Testis (tissue), 2 donors: ENCODE measurements at regions not wholly inside any gene's neighbourhood (a gene's known extent, or its start where the extent isn't known, plus 50 kb on each side); places are given as distances from the start of the nearest gene placed in this dataset.

Source experiments
- DNase-seq: peaks from one replicate; pipeline ENCODE4 v3.0.0-alpha.2; 2019
- H3K27ac ChIP-seq, 2 donors: fragments of 200-600 bp; sonication (generic); one replicate each; pipeline ENCODE4 v1.5.1; 2019
- H3K27me3 ChIP-seq: fragments of 200-600 bp; sonication (generic); one replicate; pipeline ENCODE4 v1.5.1; 2019
- H3K36me3 ChIP-seq: fragments of 200-600 bp; sonication (generic); one replicate; pipeline ENCODE4 v1.5.1; 2017; ENCODE audit warnings: low read depth; ENCODE audit errors: missing control alignments
- H3K4me1 ChIP-seq: fragments of 200-600 bp; sonication (generic); one replicate; pipeline ENCODE4 v1.5.1; 2019
- H3K4me3 ChIP-seq, 2 donors: fragments of 200-600 bp; sonication (generic); one replicate each; pipeline ENCODE4 v1.5.1; 2017 to 2019
- H3K9me3 ChIP-seq: fragments of 200-600 bp; sonication (generic); one replicate; pipeline ENCODE4 v1.5.1; 2017
- POLR2A ChIP-seq: fragments of 450-650 bp; IDR thresholded peaks from one replicate; pipeline ENCODE4 v1.6.1; 2017; ENCODE audit warnings: antibody characterized with exemption, mild to moderate bottlenecking, moderate library complexity
- WGBS, 2 donors: methylation state at CpG; one replicate each; pipeline ENCODE4 v1.1.5; 2018; 5-methylcytosine and 5-hydroxymethylcytosine counted together
- intact Hi-C: fragments of 100-400 bp; cut with DNase I; formaldehyde crosslinking; loops from one replicate; pipeline ENCODE4 v1.15.1; 2023; ENCODE audit warnings: low total_unique reads
- TF ChIP-seq, protein P1 (sequence below), 3 experiments: fragments of 450-650 bp in 2 of 3; fragments of 200-600 bp in 1 of 3; sonication (generic) in 1 of 3; IDR thresholded peaks; one replicate each; pipeline ENCODE4 v1.5.1; 2016 to 2019; ENCODE audit warnings: antibody characterized with exemption in 3 of 3, mild to moderate bottlenecking in 2 of 3, moderate library complexity in 1 of 3

DNA sequence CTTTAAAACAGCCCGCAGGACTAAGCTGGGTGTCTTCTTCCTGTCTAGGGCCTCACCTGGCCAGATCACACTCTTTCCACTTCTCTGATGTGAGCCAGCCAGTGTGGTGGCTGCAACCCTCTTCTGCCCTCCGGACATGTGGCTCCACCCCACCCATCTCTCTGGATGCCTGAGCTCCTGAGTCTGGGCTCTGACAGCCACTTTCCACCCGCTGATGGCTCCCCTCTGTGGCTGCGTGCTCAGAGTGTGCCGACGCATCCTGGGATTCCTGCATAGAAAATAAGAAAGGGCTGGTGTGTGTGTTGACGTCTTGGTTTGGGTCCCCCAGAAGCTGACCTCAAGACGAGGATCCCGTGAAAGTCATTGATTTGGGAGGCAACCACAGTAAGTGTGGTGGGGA is 181.6 kb downstream of the URI1 start:
- Histone ChIP-seq H3K36me3 (no peaks in the 10 kb centered on the region), H3K9me3 (no peaks in the 10 kb centered on the region), H3K4me1 (no peaks in the 10 kb centered on the region), H3K4me3 (no peak overlapping the region), H3K27ac (no peak overlapping the region), H3K27me3 (no peaks in the 10 kb centered on the region)
- DNase-seq: no peak
- TF ChIP-seq, protein P1, sequence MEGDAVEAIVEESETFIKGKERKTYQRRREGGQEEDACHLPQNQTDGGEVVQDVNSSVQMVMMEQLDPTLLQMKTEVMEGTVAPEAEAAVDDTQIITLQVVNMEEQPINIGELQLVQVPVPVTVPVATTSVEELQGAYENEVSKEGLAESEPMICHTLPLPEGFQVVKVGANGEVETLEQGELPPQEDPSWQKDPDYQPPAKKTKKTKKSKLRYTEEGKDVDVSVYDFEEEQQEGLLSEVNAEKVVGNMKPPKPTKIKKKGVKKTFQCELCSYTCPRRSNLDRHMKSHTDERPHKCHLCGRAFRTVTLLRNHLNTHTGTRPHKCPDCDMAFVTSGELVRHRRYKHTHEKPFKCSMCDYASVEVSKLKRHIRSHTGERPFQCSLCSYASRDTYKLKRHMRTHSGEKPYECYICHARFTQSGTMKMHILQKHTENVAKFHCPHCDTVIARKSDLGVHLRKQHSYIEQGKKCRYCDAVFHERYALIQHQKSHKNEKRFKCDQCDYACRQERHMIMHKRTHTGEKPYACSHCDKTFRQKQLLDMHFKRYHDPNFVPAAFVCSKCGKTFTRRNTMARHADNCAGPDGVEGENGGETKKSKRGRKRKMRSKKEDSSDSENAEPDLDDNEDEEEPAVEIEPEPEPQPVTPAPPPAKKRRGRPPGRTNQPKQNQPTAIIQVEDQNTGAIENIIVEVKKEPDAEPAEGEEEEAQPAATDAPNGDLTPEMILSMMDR (IDR thresholded peaks at IDR 0.05): no peak
- TF ChIP-seq POLR2A: no peak
- 77 to 83% methylated on average over 8 to 9 of the region's 9 CpGs for WGBS, 2 donors
- intact Hi-C loops: no loop called here

DNA sequence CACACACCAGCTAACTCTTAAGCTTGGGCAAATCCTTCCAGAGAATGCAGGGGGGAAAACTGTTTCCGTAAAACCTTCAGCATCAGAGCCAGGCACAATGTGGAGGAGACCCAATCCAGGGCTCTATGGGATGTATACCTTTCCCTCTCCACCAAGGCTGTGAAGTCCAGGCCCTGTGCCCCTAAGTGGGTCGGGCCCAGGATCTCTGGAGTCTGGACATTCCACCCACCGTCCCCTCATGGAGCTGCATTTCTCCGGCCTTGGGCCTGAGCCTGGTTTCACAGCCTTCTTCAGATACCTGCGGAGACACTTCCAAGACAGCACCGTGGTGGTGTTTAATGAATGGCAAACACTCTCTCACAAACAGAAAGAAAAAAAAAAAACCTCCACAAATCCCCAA is 186.2 kb downstream of the URI1 start:
- Histone ChIP-seq H3K27ac (no peak overlapping the region), H3K27me3 (no peaks in the 10 kb centered on the region), H3K9me3 (no peaks in the 10 kb centered on the region), H3K4me1 (no peaks in the 10 kb centered on the region), H3K36me3 (no peaks in the 10 kb centered on the region), H3K4me3 (no peak overlapping the region)
- TF ChIP-seq, protein P1 (IDR thresholded peaks at IDR 0.05): no peak
- no peak for TF ChIP-seq POLR2A
- 85 to 95% methylated on average over 6 of the region's 6 CpGs for WGBS, 2 donors
- DNase-seq: no peak
- intact Hi-C loops: no loop called here

DNA sequence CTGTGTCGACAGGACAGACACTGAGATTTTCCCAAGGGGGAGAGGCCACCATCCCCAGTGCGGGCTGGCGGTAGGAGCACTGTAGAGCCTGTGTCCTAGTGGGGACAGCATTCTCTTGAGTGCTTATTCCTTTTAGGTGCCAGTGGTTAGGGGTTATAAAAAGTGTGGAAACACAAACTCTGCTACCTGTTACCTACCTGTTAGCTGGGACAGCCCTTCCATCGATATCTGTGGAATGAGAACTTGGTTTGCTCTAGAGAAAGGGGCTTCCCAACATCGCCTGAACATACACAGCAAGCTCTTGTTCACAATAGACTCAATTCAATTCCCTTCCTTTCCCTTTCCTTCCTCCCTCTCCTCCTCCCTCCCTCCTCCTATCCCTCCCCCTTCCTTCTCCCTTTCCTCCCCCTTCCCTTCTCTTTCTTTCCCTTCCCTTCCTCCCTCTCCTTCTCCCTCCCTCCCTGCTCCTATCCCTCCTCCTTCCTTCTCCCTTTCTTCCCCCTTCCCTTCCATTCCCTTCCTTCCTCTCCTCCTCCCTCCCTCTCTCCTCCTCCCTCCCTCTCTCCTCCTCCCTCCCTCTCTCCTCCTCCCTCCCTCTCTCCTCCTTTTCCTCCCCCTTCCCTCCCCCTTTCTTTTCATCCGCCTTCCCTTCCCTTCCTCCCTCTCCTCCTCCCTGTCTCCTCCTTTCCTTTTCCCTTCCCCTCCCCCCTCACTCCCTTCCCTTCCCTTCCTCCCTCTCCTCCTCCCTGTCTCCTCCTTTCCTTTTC is 188.5 kb downstream of the URI1 start:
- WGBS, 2 donors: 90 to 93% methylated on average over 6 of the region's 6 CpGs

DNA sequence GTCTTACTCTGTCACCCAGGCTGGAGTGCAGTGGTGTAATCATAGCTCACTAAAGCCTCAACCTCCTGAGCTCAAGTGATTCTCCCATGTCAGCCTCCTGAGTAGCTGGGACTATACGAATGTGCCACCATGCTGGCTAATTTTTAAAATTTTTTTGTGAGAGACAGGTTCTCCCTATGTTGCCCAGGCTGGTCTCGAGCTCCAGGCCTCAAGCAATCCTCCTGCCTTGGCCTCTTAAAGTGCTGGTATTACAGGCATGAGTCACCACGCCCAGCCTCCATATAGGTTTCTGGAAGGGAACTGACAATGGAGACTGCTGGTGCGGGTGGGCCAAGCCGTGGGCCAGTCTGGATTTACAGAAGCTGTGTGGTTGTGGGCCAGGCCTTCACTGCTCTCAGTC is 189.2 kb downstream of the URI1 start:
- WGBS, 2 donors: 88% methylated on average over 3 to 5 of the region's 5 CpGs
- H3K27ac ChIP-seq: no peak overlapping the region
- no peak for TF ChIP-seq POLR2A
- TF ChIP-seq, protein P1 (IDR thresholded peaks at IDR 0.05): no peak
- H3K4me1 ChIP-seq: no peaks in the 10 kb centered on the region
- H3K27me3 ChIP-seq: no peaks in the 10 kb centered on the region
- intact Hi-C loops: no loop called here
- no peak overlapping the region for H3K4me3 ChIP-seq
- no peaks in the 10 kb centered on the region for H3K36me3 ChIP-seq
- no peaks in the 10 kb centered on the region for H3K9me3 ChIP-seq
- DNase-seq: no peak

More for the DNA sequence above, 188.5 kb downstream of the URI1 start:
- Histone ChIP-seq H3K4me1 (no peaks in the 10 kb centered on the region), H3K4me3 (no peak overlapping the region), H3K27ac (no peak overlapping the region), H3K9me3 (no peaks in the 10 kb centered on the region), H3K36me3 (no peaks in the 10 kb centered on the region), H3K27me3 (no peaks in the 10 kb centered on the region)
- TF ChIP-seq, protein P1 (IDR thresholded peaks at IDR 0.05): no peak
- TF ChIP-seq POLR2A: no peak
- no peak for DNase-seq
- intact Hi-C loops: no loop called here

DNA sequence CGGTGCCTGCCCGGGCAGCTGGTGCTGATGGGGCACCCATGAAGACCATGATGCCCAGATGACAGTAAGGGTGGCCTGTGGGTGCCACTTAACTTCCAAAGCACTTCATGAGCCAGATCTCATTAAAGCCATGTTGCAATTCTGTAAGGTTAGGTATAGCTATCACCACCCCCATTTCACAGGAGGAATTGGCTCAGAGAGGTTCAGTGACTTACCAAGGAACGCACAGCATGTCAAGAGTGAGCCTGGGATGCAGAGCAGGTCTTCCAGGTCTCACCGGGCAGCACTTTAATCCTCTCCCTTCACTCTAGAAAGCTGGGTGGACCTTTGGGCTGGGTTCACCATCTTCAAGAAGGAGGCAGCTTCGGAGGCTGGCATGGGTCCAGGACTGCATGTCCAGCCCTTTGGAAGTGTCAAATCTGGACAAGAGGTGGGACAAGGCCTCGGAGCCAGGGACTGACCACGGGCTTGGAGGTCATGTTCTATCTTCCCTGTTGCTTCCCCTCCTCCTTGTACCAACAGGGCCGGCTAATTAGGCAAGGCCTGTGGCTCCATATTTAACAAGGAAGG is 189.8 kb downstream of the URI1 start:
- WGBS, 2 donors: 78 to 89% methylated on average over 7 to 8 of the region's 8 CpGs
- Histone ChIP-seq H3K4me3 (no peak overlapping the region), H3K4me1 (no peaks in the 10 kb centered on the region), H3K9me3 (no peaks in the 10 kb centered on the region), H3K36me3 (no peaks in the 10 kb centered on the region), H3K27ac (no peak overlapping the region), H3K27me3 (no peaks in the 10 kb centered on the region)
- DNase-seq: no peak
- TF ChIP-seq, protein P1 (IDR thresholded peaks at IDR 0.05): no peak
- no peak for TF ChIP-seq POLR2A
- intact Hi-C loops: no loop called here
